ENCODE measurements at regions not wholly inside any gene's neighbourhood (a gene's known extent, or its start where the extent isn't known, plus 50 kb on each side); places are given as distances from the start of the nearest gene placed in this dataset.

GRCh38 chr5:110058175-110058574, 368.4 kb downstream of the MAN2A1 start:
- no peaks in the 10 kb centered on the region for H4K20me1 ChIP-seq (ENCODE audit: insufficient read depth, low read length)
- no TSS peak for BruUV-seq (replicated peaks)
- intact Hi-C loops (cut with micrococcal nuclease; ENCODE audit: unreplicated experiment) = no loop called here

GRCh38 chr5:110062246-110062645, 372.5 kb downstream of the MAN2A1 start:
- no peaks in the 10 kb centered on the region for H3K9me2 ChIP-seq (ENCODE audit: insufficient read depth, low read length)
- no peak overlapping the region for H3K27ac ChIP-seq (ENCODE audit: low read depth, low read length, poor library complexity, severe bottlenecking)
- H3K4me1 ChIP-seq (ENCODE audit: insufficient read depth, low read length, poor library complexity, severe bottlenecking) = no peaks in the 10 kb centered on the region
- intact Hi-C loops (cut with micrococcal nuclease; ENCODE audit: unreplicated experiment) = no loop called here
- H3K79me2 ChIP-seq (ENCODE audit: insufficient read depth, low read depth, low read length) = no peaks in the 10 kb centered on the region
- no peaks in the 10 kb centered on the region for H3K9me3 ChIP-seq (ENCODE audit: low read length)
- no TSS peak for BruUV-seq (replicated peaks)
- H3K4me3 ChIP-seq (ENCODE audit: low read depth, low read length, poor library complexity, severe bottlenecking) = no peak overlapping the region
- H3K36me3 ChIP-seq (ENCODE audit: insufficient read depth, low read length) = no peaks in the 10 kb centered on the region
- CTCF ChIA-PET (ENCODE audit: unreplicated experiment) = no interaction called here
- no peaks in the 10 kb centered on the region for H4K20me1 ChIP-seq (ENCODE audit: insufficient read depth, low read length)
- no peak overlapping the region for H3K4me2 ChIP-seq (ENCODE audit: low read length)
- POLR2A ChIA-PET = interaction anchor here (1.7 kb wide), 1 partner anchor 9 kb away, joined by 5 read pairs; no protein-coding TSS in a partner anchor
- TF ChIP-seq EZH2phosphoT487 (IDR thresholded peaks at IDR 0.05; ENCODE audit: borderline replicate concordance, low read depth, low read length) (no peak), CTCF (conservative IDR thresholded peaks at IDR 0.05; ENCODE audit: low read length) (no peak)
- DNase-seq (ENCODE audit: low spot score) = no peak
- no peak overlapping the region for H2AFZ ChIP-seq (ENCODE audit: low read length)

More at GRCh38 chr5:110058175-110058574, 368.4 kb downstream of the MAN2A1 start:
- Histone ChIP-seq H3K4me2 (ENCODE audit: low read length) (no peak overlapping the region), H3K79me2 (ENCODE audit: insufficient read depth, low read depth, low read length) (no peaks in the 10 kb centered on the region), H3K9me3 (ENCODE audit: low read length) (no peaks in the 10 kb centered on the region), H3K4me3 (ENCODE audit: low read depth, low read length, poor library complexity, severe bottlenecking) (no peak overlapping the region), H3K9me2 (ENCODE audit: insufficient read depth, low read length) (no peaks in the 10 kb centered on the region), H3K4me1 (ENCODE audit: insufficient read depth, low read length, poor library complexity, severe bottlenecking) (peaks cover 24% of the 10 kb centered on the region), H3K27ac (ENCODE audit: low read depth, low read length, poor library complexity, severe bottlenecking) (no peak overlapping the region), H2AFZ (ENCODE audit: low read length) (no peak overlapping the region), H3K36me3 (ENCODE audit: insufficient read depth, low read length) (no peaks in the 10 kb centered on the region)
- TF ChIP-seq CTCF (conservative IDR thresholded peaks at IDR 0.05; ENCODE audit: low read length) (no peak), EZH2phosphoT487 (IDR thresholded peaks at IDR 0.05; ENCODE audit: borderline replicate concordance, low read depth, low read length) (no peak)
- ChIA-PET POLR2A (interaction anchor here (1.9 kb wide), 1 partner anchor 10 kb away, joined by 6 read pairs; no protein-coding TSS in a partner anchor), CTCF (ENCODE audit: unreplicated experiment) (no interaction called here)
- DNase-seq (ENCODE audit: low spot score) = no peak

- H3K79me2 ChIP-seq (ENCODE audit: insufficient read depth, low read depth, low read length) = no peaks in the 10 kb centered on the region
- H4K20me1 ChIP-seq (ENCODE audit: insufficient read depth, low read length) = no peaks in the 10 kb centered on the region
- H3K36me3 ChIP-seq (ENCODE audit: insufficient read depth, low read length) = no peaks in the 10 kb centered on the region
- no peaks in the 10 kb centered on the region for H3K9me3 ChIP-seq (ENCODE audit: low read length)
- no peak overlapping the region for H3K27ac ChIP-seq (ENCODE audit: low read depth, low read length, poor library complexity, severe bottlenecking)
- TF ChIP-seq EZH2phosphoT487 (IDR thresholded peaks at IDR 0.05; ENCODE audit: borderline replicate concordance, low read depth, low read length) = no peak
- no peak for TF ChIP-seq CTCF (conservative IDR thresholded peaks at IDR 0.05; ENCODE audit: low read length)
- no peak overlapping the region for H3K4me3 ChIP-seq (ENCODE audit: low read depth, low read length, poor library complexity, severe bottlenecking)
- ChIA-PET CTCF (ENCODE audit: unreplicated experiment) (no interaction called here), POLR2A (interaction anchor here (0.7 kb wide), 2 partner anchors 16 to 81 kb away, joined by 3 read pairs; no protein-coding TSS in a partner anchor)
- intact Hi-C loops (cut with micrococcal nuclease; ENCODE audit: unreplicated experiment) = no loop called here
- H3K4me1 ChIP-seq (ENCODE audit: insufficient read depth, low read length, poor library complexity, severe bottlenecking) = no peaks in the 10 kb centered on the region
- no peaks in the 10 kb centered on the region for H3K9me2 ChIP-seq (ENCODE audit: insufficient read depth, low read length)
- no peak overlapping the region for H3K4me2 ChIP-seq (ENCODE audit: low read length)
- H2AFZ ChIP-seq (ENCODE audit: low read length) = no peak overlapping the region
- BruUV-seq (replicated peaks) = no TSS peak
- no peak for DNase-seq (ENCODE audit: low spot score)
These were observed 374.2 kb downstream of the MAN2A1 start for GRCh38 chr5:110063640-110064602.
